A549 (cell line): ENCODE measurements at regions not wholly inside any gene's neighbourhood (a gene's known extent, or its start where the extent isn't known, plus 50 kb on each side); places are given as distances from the start of the nearest gene placed in this dataset.

Source experiments
- ATAC-seq, 2 experiments: fragments of 200-7000 bp in 1 of 2; fragments of >200 bp in 1 of 2; cut with Nextera tagmentation in 1 of 2; cut with Tn5 transposase in 1 of 2; 3 replicates each; pipeline versions ENCODE4 v1.8.0 to v1.9.1; 2018 to 2020; ENCODE audit warnings: mild to moderate bottlenecking in 1 of 2, moderate library complexity in 1 of 2
- CTCF ChIA-PET: fragments of 300-600 bp; sonication (Branson Sonifier 250); formaldehyde crosslinking; extraction: SDS; loops from one replicate; lab custom pipeline; 2021; ENCODE audit warnings: antibody characterized with exemption, inconsistent platforms; lab: Yijun Ruan, JAX
- POLR2A ChIA-PET: fragments of 350-600 bp; formaldehyde crosslinking; extraction: SDS; loops from one replicate; lab custom pipeline; 2021; ENCODE audit warnings: antibody characterized with exemption, inconsistent platforms; lab: Yijun Ruan, JAX
- DNase-seq, 2 experiments: peaks; one replicate each; pipeline versions ENCODE4 v3.0.0 to v3.0.0-alpha.2; 2011 to 2016; ENCODE audit warnings: low read depth in 1 of 2, low spot score in 1 of 2
- FAIRE-seq: peaks from 2 replicates; lab custom pipeline; 2011; peaks lifted over from hg19 to GRCh38; lab: Jason Lieb, UNC
- H3K27ac ChIP-seq, 2 experiments: fragments of >200 bp; sonication (Bioruptor Twin); formaldehyde crosslinking; 3 replicates each; pipeline ENCODE4 v1.5.1; 2016 to 2017
- H3K4me1 ChIP-seq: fragments of >200 bp; sonication (Bioruptor Twin); formaldehyde crosslinking; 3 replicates; pipeline ENCODE4 v1.6.1; 2016
- H3K4me2 ChIP-seq: fragments of >200 bp; sonication (Bioruptor Twin); formaldehyde crosslinking; 3 replicates; pipeline ENCODE4 v1.6.1; 2016
- H3K4me3 ChIP-seq: fragments of >200 bp; sonication (Bioruptor Twin); formaldehyde crosslinking; 3 replicates; pipeline ENCODE4 v1.5.1; 2016
- H3K9me3 ChIP-seq: fragments of >200 bp; sonication (Bioruptor Twin); formaldehyde crosslinking; 3 replicates; pipeline ENCODE4 v1.6.1; 2016
- BCL3 ChIP-seq: fragments of >200 bp; sonication (Bioruptor Twin); formaldehyde crosslinking; IDR thresholded peaks from 3 replicates; pipeline ENCODE4 v1.6.1; 2016
- BHLHE40 ChIP-seq: IDR thresholded peaks from 2 replicates; pipeline ENCODE4 v1.6.1; 2012; ENCODE audit warnings: low read depth, low read length, inconsistent platforms
- CBX2 ChIP-seq: fragments of 200-600 bp; sonication (generic); IDR thresholded peaks from 2 replicates; pipeline ENCODE4 v1.6.1; 2016; ENCODE audit warnings: low read depth, mild to moderate bottlenecking, borderline replicate concordance
- CEBPB ChIP-seq, 2 experiments: fragments of >200 bp in 1 of 2; sonication (Bioruptor Twin) in 1 of 2; formaldehyde crosslinking in 1 of 2; IDR thresholded peaks; 2 replicates each; pipeline ENCODE4 v1.6.1; 2012 to 2016
- EHMT2 ChIP-seq: fragments of 200-600 bp; sonication (generic); IDR thresholded peaks from 2 replicates; pipeline ENCODE4 v1.6.1; 2016; ENCODE audit warnings: antibody characterized with exemption, low read depth, mild to moderate bottlenecking, moderate library complexity
- FOSL2 ChIP-seq, 2 experiments: fragments of 450-650 bp in 1 of 2; fragments of >200 bp in 1 of 2; sonication (Bioruptor Twin) in 1 of 2; formaldehyde crosslinking; IDR thresholded peaks; 2 replicates each; pipeline versions ENCODE4 v1.5.0 to v1.6.1; 2016 to 2020; ENCODE audit warnings: mild to moderate bottlenecking in 1 of 2, moderate library complexity in 1 of 2
- HDAC2 ChIP-seq: fragments of 200-600 bp; sonication (generic); IDR thresholded peaks from 2 replicates; pipeline ENCODE4 v1.6.1; 2016
- HOXB13 ChIP-seq: fragments of 250-450 bp; sonication (Bioruptor Pico); IDR thresholded peaks from 2 replicates; pipeline ENCODE4 v1.5.0; 2020; ENCODE audit warnings: low read depth, mild to moderate bottlenecking, moderate library complexity
- JUNB ChIP-seq: fragments of >200 bp; sonication (Bioruptor Twin); formaldehyde crosslinking; IDR thresholded peaks from 2 replicates; pipeline ENCODE4 v1.6.1; 2016
- KDM1A ChIP-seq: fragments of 200-600 bp; sonication (generic); IDR thresholded peaks from 2 replicates; pipeline ENCODE4 v1.6.1; 2016; ENCODE audit warnings: low read depth, mild to moderate bottlenecking
- MYC ChIP-seq: IDR thresholded peaks from 2 replicates; pipeline ENCODE4 v1.6.1; 2012; ENCODE audit warnings: mild to moderate bottlenecking, inconsistent platforms, low read length, improper control_type of control experiment, borderline replicate concordance
- NFE2L2 ChIP-seq: fragments of 150-350 bp; conservative IDR thresholded peaks from 2 replicates; pipeline ENCODE4 v1.6.1; 2014; ENCODE audit warnings: low read length
- NPAS2 ChIP-seq: fragments of 250-450 bp; sonication (Bioruptor Pico); IDR thresholded peaks from 2 replicates; pipeline ENCODE4 v1.8.0; 2022; ENCODE audit warnings: mild to moderate bottlenecking, moderate library complexity, borderline replicate concordance
- NR3C1 ChIP-seq: fragments of >200 bp; sonication (Bioruptor Twin); formaldehyde crosslinking; IDR thresholded peaks from 3 replicates; pipeline ENCODE4 v1.6.1; 2017
- PBX3 ChIP-seq: IDR thresholded peaks from 2 replicates; pipeline ENCODE4 v1.6.1; 2012
- PHF8 ChIP-seq: fragments of 200-600 bp; sonication (generic); IDR thresholded peaks from 2 replicates; pipeline ENCODE4 v1.6.1; 2016; ENCODE audit warnings: low read depth, mild to moderate bottlenecking, antibody characterized with exemption, moderate library complexity, borderline replicate concordance
- RARB ChIP-seq: fragments of 250-450 bp; sonication (Bioruptor Pico); IDR thresholded peaks from 2 replicates; pipeline ENCODE4 v1.8.0; 2021; ENCODE audit warnings: mild to moderate bottlenecking, moderate library complexity
- SMC3 ChIP-seq: fragments of >200 bp; sonication (Bioruptor Twin); formaldehyde crosslinking; IDR thresholded peaks from 3 replicates; pipeline ENCODE4 v1.6.1; 2018; ENCODE audit warnings: inconsistent platforms
- SREBF2 ChIP-seq: fragments of 450-650 bp; IDR thresholded peaks from 2 replicates; pipeline ENCODE4 v1.6.1; 2014; ENCODE audit warnings: mild to moderate bottlenecking, moderate library complexity
- TP53 ChIP-seq: fragments of 250-450 bp; sonication (Bioruptor Pico); IDR thresholded peaks from 2 replicates; pipeline ENCODE4 v1.5.0; 2021; ENCODE audit warnings: mild to moderate bottlenecking, moderate library complexity
- ZC3H11A ChIP-seq: fragments of 450-650 bp; IDR thresholded peaks from 2 replicates; pipeline ENCODE4 v1.6.1; 2014; ENCODE audit warnings: antibody characterized with exemption, mild to moderate bottlenecking
- ZFP36 ChIP-seq: fragments of 450-650 bp; IDR thresholded peaks from 2 replicates; pipeline ENCODE4 v1.6.1; 2014; ENCODE audit warnings: borderline replicate concordance; ENCODE audit not compliant: partially characterized antibody
- ZNF302 ChIP-seq: fragments of 250-450 bp; sonication (Bioruptor Pico); IDR thresholded peaks from 2 replicates; pipeline ENCODE4 v1.9.0; 2021; ENCODE audit warnings: inconsistent platforms, mild to moderate bottlenecking, moderate library complexity
- WGBS: methylation state at CpG from one replicate; pipeline ENCODE4 v1.1.6; 2017; ENCODE audit errors: missing lambda C conversion rate; 5-methylcytosine and 5-hydroxymethylcytosine counted together
- TF ChIP-seq, protein P1 (sequence below): fragments of 250-450 bp; sonication (Bioruptor Pico); IDR thresholded peaks from 2 replicates; pipeline ENCODE4 v1.5.0; 2020; ENCODE audit warnings: low read depth, mild to moderate bottlenecking, moderate library complexity
- TF ChIP-seq, protein P2 (sequence below): fragments of 150-350 bp; IDR thresholded peaks from 2 replicates; pipeline ENCODE4 v1.6.1; 2014; ENCODE audit warnings: low read depth, mild to moderate bottlenecking, low read length

GRCh38 chr22:47768027-47768426, 1005.6 kb downstream of the TBC1D22A start:
- TF ChIP-seq BCL3 = no peak
- TF ChIP-seq NR3C1 = no peak
- no peak for TF ChIP-seq PBX3
- TF ChIP-seq TP53 (CRISPR knock-in tag) = no peak
- TF ChIP-seq SMC3 = no peak
- TF ChIP-seq RARB (CRISPR knock-in tag) = no peak
- FAIRE-seq = no peak
- CTCF ChIA-PET = no interaction called here
- Histone ChIP-seq H3K4me3 (no peak overlapping the region), H3K4me2 (no peak overlapping the region), H3K27ac (no peak overlapping the region), H3K9me3 (no peaks in the 10 kb centered on the region), H3K4me1 (no peaks in the 10 kb centered on the region)
- POLR2A ChIA-PET = no interaction called here
- DNase-seq = no peak
- 37% methylated on average over 4 of the region's 4 CpGs for WGBS
- no peak for ATAC-seq

DNA sequence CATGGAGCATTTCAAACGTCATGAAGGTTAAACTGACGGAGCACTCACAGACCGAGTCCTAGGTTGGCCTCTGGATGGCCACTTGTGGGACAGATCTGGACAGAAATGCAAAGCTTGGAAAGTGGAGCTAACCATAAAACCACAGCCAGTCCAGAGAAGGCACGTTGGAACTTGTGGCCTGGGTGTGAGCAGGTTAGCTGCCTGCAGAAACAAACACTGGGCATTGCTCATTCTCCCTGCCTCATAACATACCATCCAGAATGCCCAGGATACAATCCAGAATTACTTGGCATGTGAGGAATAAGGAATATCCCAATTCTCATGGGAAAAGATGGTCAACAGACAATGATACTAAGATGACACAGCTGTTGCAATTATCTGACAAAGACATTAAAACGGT, 1005.0 kb downstream of the TBC1D22A start:
- Histone ChIP-seq H3K4me1 (no peaks in the 10 kb centered on the region), H3K9me3 (no peaks in the 10 kb centered on the region)
- CTCF ChIA-PET = no interaction called here
- FAIRE-seq (no peak), ATAC-seq (no peak), DNase-seq (no peak)
- POLR2A ChIA-PET = no interaction called here
- WGBS = 69% methylated on average over 1 of the region's 5 CpGs
- TF ChIP-seq MYC = no peak
- TF ChIP-seq CBX2 = no peak
- no peak for TF ChIP-seq KDM1A
- no peak for TF ChIP-seq FOSL2 (IDR thresholded peaks at IDR 0.05)
- no peak for TF ChIP-seq FOSL2 (CRISPR knock-in tag; IDR thresholded peaks at IDR 0.05)
- TF ChIP-seq, all 56 proteins: peak for 0
- H3K4me2 ChIP-seq = no peak overlapping the region
- H3K4me3 ChIP-seq = no peak overlapping the region
- no peak overlapping the region for H3K27ac ChIP-seq

- CTCF ChIA-PET = no interaction called here
- Histone ChIP-seq H3K4me1 (no peaks in the 10 kb centered on the region), H3K9me3 (no peaks in the 10 kb centered on the region), H3K4me2 (no peak overlapping the region), H3K27ac (no peak overlapping the region)
- POLR2A ChIA-PET = no interaction called here
- DNase-seq = no peak
- no peak for FAIRE-seq
- no peak for TF ChIP-seq BHLHE40
- no peak for TF ChIP-seq SREBF2
- TF ChIP-seq ZC3H11A = no peak
- TF ChIP-seq HDAC2 = no peak
- no peak for TF ChIP-seq NFE2L2
- no peak for TF ChIP-seq ZFP36
- no peak for TF ChIP-seq ZNF302 (CRISPR knock-in tag)
- no peak for TF ChIP-seq CEBPB (IDR thresholded peaks at IDR 0.05)
- TF ChIP-seq NR3C1 = no peak
- no peak for TF ChIP-seq EHMT2
- TF ChIP-seq JUNB = no peak
- TF ChIP-seq CBX2 = no peak
- TF ChIP-seq, protein P1, sequence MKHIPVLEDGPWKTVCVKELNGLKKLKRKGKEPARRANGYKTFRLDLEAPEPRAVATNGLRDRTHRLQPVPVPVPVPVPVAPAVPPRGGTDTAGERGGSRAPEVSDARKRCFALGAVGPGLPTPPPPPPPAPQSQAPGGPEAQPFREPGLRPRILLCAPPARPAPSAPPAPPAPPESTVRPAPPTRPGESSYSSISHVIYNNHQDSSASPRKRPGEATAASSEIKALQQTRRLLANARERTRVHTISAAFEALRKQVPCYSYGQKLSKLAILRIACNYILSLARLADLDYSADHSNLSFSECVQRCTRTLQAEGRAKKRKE (CRISPR knock-in tag) = no peak
- TF ChIP-seq, protein P2, sequence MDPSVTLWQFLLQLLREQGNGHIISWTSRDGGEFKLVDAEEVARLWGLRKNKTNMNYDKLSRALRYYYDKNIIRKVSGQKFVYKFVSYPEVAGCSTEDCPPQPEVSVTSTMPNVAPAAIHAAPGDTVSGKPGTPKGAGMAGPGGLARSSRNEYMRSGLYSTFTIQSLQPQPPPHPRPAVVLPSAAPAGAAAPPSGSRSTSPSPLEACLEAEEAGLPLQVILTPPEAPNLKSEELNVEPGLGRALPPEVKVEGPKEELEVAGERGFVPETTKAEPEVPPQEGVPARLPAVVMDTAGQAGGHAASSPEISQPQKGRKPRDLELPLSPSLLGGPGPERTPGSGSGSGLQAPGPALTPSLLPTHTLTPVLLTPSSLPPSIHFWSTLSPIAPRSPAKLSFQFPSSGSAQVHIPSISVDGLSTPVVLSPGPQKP = no peak
- no peak for TF ChIP-seq PHF8
- TF ChIP-seq NPAS2 (CRISPR knock-in tag) = no peak
- no peak for TF ChIP-seq HOXB13 (CRISPR knock-in tag)
- TF ChIP-seq, all 56 proteins: peak for 0
- WGBS = 14% methylated on average over 6 of the region's 6 CpGs
- no peak for ATAC-seq
- no peak overlapping the region for H3K4me3 ChIP-seq
Measured at GRCh38 chr22:47765757-47766156, 1003.3 kb downstream of the TBC1D22A start.
